ENCODE measurements at regions not wholly inside any gene's neighbourhood (a gene's known extent, or its start where the extent isn't known, plus 50 kb on each side); places are given as distances from the start of the nearest gene placed in this dataset.
"Not testable (repeated sequence)": the region's sequence is repeated elsewhere in the genome, so short reads cannot be mapped to it uniquely, and the experiment has no call there.

DNA sequence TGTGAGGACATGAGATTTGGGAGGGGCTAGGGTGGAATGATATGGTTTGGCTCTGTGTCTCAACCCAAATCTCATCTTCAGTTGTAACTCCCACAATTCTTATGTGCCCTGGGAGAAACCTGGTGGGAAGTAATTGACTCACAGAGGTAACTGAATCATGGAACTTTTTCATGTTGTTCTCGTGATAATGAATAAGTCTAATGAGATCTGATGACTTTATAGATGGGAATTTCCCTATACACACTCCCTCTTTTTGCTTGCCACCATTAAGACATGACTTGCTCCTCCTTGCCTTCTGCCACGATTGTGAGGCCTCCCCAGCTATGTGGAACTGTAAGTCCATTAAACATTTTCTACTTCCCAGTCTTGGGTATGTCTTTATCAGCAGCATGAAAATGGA, 253.2 kb upstream of the GK2 start:
- Histone ChIP-seq H3K4me3 (no peak overlapping the region), H3K27me3 (no peaks in the 10 kb centered on the region), H3K27ac (no peak overlapping the region), H3K4me1 (ENCODE audit: insufficient read depth) (no peaks in the 10 kb centered on the region), H3K9me3 (peaks cover 0 to 3% of the 10 kb centered on the region in 2 donors), H3K36me3 (no peaks in the 10 kb centered on the region)
- WGBS, 3 donors = 86 to 88% (median 87%) methylated on average over 2 of the region's 2 CpGs
- DNase-seq = no peak
- TF ChIP-seq POLR2A (IDR thresholded peaks at IDR 0.05) (no peak), EP300 (IDR thresholded peaks at IDR 0.05) (no peak)
- TF ChIP-seq, protein P1, sequence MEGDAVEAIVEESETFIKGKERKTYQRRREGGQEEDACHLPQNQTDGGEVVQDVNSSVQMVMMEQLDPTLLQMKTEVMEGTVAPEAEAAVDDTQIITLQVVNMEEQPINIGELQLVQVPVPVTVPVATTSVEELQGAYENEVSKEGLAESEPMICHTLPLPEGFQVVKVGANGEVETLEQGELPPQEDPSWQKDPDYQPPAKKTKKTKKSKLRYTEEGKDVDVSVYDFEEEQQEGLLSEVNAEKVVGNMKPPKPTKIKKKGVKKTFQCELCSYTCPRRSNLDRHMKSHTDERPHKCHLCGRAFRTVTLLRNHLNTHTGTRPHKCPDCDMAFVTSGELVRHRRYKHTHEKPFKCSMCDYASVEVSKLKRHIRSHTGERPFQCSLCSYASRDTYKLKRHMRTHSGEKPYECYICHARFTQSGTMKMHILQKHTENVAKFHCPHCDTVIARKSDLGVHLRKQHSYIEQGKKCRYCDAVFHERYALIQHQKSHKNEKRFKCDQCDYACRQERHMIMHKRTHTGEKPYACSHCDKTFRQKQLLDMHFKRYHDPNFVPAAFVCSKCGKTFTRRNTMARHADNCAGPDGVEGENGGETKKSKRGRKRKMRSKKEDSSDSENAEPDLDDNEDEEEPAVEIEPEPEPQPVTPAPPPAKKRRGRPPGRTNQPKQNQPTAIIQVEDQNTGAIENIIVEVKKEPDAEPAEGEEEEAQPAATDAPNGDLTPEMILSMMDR (IDR thresholded peaks at IDR 0.05) = no peak
- intact Hi-C loops (cut with DNase I) = no loop called here

DNA sequence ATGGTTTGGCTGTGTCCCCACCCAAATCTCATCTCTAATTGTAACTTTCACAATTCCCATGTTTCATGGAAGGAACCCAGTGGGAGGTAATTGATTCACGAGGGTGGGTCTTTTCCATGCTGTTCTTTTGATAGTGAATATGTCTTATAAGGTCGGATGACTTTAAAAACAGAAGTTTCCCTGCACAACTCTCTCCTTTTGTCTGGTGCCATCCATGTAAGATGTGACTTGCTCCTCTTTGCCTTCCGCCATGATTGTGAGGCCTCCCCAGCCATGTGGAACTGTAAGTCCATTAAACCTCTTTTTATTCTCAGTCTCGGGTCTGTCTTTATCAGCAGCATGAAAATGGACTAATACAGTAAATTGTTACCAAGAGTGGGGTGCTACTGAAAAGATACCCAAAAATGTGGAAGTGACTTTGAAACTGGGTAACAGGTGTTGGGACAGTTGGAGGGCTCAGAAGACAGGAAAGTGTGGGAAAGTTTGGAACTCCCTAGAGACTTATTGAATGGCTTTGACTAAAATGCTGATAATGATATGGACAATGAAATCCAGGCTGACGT, 251.4 kb upstream of the GK2 start:
- 70 to 72% (median 72%) methylated on average over 5 of the region's 5 CpGs for WGBS, 3 donors
- H3K9me3 ChIP-seq; intact Hi-C loops (cut with DNase I); H3K27me3 ChIP-seq; H3K36me3 ChIP-seq; H3K27ac ChIP-seq; DNase-seq; H3K4me3 ChIP-seq; H3K4me1 ChIP-seq (ENCODE audit: insufficient read depth): not testable (repeated sequence)

DNA sequence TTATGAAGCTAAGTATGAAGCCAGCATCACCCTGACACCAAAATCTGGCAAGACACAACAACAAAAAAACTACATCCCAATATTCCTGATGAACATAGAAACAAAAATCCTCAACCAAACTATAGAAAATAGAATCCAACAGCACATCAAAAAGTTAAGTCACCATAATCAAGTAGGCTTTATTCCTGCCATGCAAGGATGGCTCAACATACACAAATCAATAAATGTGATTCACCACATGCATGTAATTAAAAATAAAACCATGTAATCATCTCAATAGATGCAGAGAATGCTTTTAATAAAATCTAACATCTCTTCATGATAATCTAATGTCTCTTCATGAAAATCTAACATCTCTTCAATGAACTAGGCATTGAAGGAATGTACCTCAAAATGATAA, 249.4 kb upstream of the GK2 start:
- H3K9me3 ChIP-seq = peaks cover 0 to 3% of the 10 kb centered on the region in 2 donors
- no peak overlapping the region for H3K27ac ChIP-seq
- no peak overlapping the region for H3K4me3 ChIP-seq
- no peaks in the 10 kb centered on the region for H3K27me3 ChIP-seq
- no peak for DNase-seq
- H3K4me1 ChIP-seq (ENCODE audit: insufficient read depth) = no peaks in the 10 kb centered on the region
- intact Hi-C loops (cut with DNase I) = no loop called here
- TF ChIP-seq, protein P1 (IDR thresholded peaks at IDR 0.05) = no peak
- TF ChIP-seq POLR2A (IDR thresholded peaks at IDR 0.05) = no peak
- TF ChIP-seq EP300 (IDR thresholded peaks at IDR 0.05) = no peak
- H3K36me3 ChIP-seq = no peaks in the 10 kb centered on the region

DNA sequence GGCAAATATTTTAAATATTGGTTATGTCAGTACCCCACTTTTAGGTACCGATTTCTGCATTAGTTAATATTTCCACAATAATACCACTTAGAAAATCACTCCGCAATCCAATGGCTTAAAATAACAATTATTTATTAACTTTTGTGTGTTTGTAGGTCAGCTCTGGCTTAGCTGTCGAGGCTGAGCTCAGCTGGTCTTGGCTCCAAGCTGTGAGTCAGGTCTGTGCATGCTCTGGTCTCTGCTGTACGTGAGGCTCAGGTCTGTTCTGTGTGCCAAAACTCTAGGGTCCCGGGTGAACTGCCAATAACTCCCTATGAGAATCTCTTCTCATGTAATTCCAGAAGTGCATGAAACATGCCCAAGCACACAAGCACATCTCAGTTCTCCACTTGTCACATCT, 245.8 kb upstream of the GK2 start:
- no peak for DNase-seq
- Histone ChIP-seq H3K4me1 (ENCODE audit: insufficient read depth) (no peaks in the 10 kb centered on the region), H3K27ac (no peak overlapping the region), H3K27me3 (no peaks in the 10 kb centered on the region), H3K36me3 (no peaks in the 10 kb centered on the region), H3K9me3 (peaks cover 0 to 3% of the 10 kb centered on the region in 2 donors), H3K4me3 (no peak overlapping the region)
- 77 to 88% (median 86%) methylated on average over 5 of the region's 5 CpGs for WGBS, 3 donors
- intact Hi-C loops (cut with DNase I) = no loop called here
- TF ChIP-seq, protein P1 (IDR thresholded peaks at IDR 0.05) = no peak
- TF ChIP-seq POLR2A (IDR thresholded peaks at IDR 0.05) (no peak), EP300 (IDR thresholded peaks at IDR 0.05) (no peak)

DNA sequence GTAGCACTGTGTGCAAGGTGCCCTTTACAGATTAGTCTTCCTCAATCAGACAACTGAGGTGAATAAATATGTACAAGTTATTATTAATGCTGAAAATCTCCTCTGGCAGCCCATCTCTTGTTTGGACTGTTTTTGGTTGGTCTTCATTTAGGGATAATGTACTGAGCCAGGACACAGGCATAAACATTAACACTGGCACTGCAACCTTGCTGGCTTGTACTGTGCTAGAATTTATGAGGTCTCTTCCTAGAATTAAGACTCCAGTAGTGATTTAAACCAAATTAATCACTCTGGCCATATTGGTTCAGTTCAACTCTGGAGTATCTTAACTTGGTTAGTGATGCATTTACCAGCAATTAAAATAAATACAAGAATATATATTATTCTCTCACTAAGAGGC, 244.7 kb upstream of the GK2 start:
- no peak overlapping the region for H3K4me3 ChIP-seq

More for the DNA sequence above, 244.7 kb upstream of the GK2 start:
- intact Hi-C loops (cut with DNase I) = no loop called here
- no peak overlapping the region for H3K27ac ChIP-seq
- TF ChIP-seq, protein P1 (IDR thresholded peaks at IDR 0.05) = no peak
- TF ChIP-seq POLR2A (IDR thresholded peaks at IDR 0.05) = no peak
- TF ChIP-seq EP300 (IDR thresholded peaks at IDR 0.05) = no peak
- H3K27me3 ChIP-seq = no peaks in the 10 kb centered on the region
- peaks cover 0 to 2% of the 10 kb centered on the region in 2 donors for H3K9me3 ChIP-seq
- H3K4me1 ChIP-seq (ENCODE audit: insufficient read depth) = no peaks in the 10 kb centered on the region
- DNase-seq = no peak
- no peaks in the 10 kb centered on the region for H3K36me3 ChIP-seq

Data from ovary (tissue), 7 donors.